ENCODE measurements at regions not wholly inside any gene's neighbourhood (a gene's known extent, or its start where the extent isn't known, plus 50 kb on each side); places are given as distances from the start of the nearest gene placed in this dataset.

DNA sequence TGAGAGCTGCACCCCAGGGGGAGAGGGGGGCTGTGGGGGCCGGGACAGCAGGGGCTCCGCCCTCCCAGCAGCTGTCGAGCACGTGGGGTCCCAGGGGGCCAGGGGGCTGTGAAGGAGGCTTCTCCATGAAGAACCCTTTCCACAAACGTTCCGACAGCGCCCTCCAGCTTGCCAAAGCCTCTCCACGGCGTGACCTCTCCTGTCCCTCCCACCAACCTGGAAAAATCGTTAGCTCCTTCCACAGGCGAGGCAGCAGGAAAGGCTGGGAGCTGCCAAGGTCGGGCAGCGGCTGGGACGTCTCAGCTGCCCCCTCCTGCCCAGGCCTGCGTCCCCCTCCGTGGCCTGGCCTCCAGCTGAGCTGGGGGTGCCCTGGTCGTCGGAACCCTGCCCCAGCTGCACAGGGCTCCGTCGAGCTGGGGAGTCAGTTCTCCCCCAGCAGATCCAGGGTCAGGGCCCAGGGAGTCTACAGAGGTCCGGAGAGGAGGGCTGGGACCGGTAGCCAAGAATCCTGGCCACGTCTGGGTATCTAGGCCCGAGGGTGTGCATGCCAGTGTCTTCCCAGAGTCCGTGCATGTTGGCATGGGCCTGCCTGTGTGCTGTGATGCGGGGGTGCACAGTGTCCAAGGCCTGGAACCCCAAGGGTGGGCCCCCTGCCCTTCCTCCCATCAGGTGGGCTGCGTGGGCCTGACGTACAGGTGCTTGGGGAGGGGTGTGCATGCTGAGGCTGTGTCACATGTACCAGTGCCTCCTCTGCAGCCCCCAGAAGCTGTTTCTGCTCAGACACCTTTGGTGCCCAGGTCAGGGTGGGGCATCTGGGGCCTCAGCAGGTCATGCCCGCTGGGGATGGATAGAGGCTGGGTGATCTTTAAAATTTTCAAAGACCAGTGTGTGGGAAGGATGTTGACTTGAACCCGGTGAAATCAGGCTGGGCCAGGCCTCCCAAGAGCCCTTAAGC, 66.5 kb downstream of the UNCX start:
- TF ChIP-seq, protein P1, sequence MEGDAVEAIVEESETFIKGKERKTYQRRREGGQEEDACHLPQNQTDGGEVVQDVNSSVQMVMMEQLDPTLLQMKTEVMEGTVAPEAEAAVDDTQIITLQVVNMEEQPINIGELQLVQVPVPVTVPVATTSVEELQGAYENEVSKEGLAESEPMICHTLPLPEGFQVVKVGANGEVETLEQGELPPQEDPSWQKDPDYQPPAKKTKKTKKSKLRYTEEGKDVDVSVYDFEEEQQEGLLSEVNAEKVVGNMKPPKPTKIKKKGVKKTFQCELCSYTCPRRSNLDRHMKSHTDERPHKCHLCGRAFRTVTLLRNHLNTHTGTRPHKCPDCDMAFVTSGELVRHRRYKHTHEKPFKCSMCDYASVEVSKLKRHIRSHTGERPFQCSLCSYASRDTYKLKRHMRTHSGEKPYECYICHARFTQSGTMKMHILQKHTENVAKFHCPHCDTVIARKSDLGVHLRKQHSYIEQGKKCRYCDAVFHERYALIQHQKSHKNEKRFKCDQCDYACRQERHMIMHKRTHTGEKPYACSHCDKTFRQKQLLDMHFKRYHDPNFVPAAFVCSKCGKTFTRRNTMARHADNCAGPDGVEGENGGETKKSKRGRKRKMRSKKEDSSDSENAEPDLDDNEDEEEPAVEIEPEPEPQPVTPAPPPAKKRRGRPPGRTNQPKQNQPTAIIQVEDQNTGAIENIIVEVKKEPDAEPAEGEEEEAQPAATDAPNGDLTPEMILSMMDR (IDR thresholded peaks at IDR 0.05; ENCODE audit: borderline replicate concordance): no peak
- H3K4me3 ChIP-seq: no peak overlapping the region
- no peaks in the 10 kb centered on the region for H3K36me3 ChIP-seq
- H3K27me3 ChIP-seq (ENCODE audit: low read depth): peaks cover 82% of the 10 kb centered on the region
- H3K9me3 ChIP-seq (replicated peaks): no peaks in the 10 kb centered on the region
- DNase-seq: no peak
- H3K4me1 ChIP-seq: no peaks in the 10 kb centered on the region
- H3K27ac ChIP-seq (replicated peaks): no peak overlapping the region
- intact Hi-C loops (cut with micrococcal nuclease): no loop called here

DNA sequence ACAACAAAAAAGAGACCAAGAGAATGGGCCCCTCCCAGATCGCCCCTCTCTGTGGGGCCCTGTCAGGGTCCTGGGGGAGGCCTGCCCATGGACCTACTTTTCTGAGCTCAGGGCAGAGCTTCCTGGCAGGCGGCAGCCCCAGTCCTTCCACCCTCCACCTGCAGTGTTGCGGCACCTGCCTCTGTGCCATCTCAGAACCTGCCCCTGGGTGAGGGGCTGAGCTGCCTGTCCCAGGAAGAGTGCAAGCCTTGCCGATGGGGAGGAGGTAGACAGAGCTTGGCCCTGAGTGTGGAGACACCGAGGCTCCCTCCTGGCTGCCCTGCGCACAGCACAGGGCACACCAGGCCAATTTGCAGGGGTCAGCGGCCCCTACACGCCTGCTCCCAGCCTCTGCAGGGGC, 67.5 kb downstream of the UNCX start:
- H3K36me3 ChIP-seq: no peaks in the 10 kb centered on the region
- no peak for DNase-seq
- H3K4me1 ChIP-seq: no peaks in the 10 kb centered on the region
- H3K4me3 ChIP-seq: no peak overlapping the region
- no peak overlapping the region for H3K27ac ChIP-seq (replicated peaks)
- intact Hi-C loops (cut with micrococcal nuclease): no loop called here
- H3K27me3 ChIP-seq (ENCODE audit: low read depth): peaks cover 79% of the 10 kb centered on the region
- H3K9me3 ChIP-seq (replicated peaks): no peaks in the 10 kb centered on the region
- TF ChIP-seq, protein P1 (IDR thresholded peaks at IDR 0.05; ENCODE audit: borderline replicate concordance): no peak

DNA sequence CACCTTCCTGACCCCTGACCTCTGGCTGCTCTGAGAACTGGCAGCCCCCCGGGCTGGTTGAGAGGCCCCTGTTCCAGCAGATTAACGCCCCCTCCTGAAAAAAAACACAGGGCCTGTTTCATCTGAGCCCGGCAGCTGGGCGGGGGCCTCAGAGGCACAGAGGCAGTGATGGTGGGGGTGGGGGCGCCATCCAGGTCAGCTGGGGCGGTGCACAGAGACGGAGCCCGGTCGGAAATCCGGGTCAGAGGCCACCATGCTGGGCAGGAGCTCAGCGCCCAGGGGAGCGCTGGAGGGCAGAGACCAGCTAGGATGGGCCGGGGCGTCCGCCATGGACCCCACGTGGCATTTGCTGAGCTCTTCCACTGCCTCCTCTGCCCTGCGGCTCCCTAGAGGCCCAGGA, 68.0 kb downstream of the UNCX start:
- TF ChIP-seq, protein P1 (IDR thresholded peaks at IDR 0.05; ENCODE audit: borderline replicate concordance): no peak
- Histone ChIP-seq H3K27me3 (ENCODE audit: low read depth) (peaks cover 76% of the 10 kb centered on the region), H3K4me1 (no peaks in the 10 kb centered on the region), H3K4me3 (no peak overlapping the region), H3K27ac (replicated peaks) (no peak overlapping the region), H3K36me3 (no peaks in the 10 kb centered on the region), H3K9me3 (replicated peaks) (no peaks in the 10 kb centered on the region)
- intact Hi-C loops (cut with micrococcal nuclease): no loop called here
- DNase-seq: no peak

DNA sequence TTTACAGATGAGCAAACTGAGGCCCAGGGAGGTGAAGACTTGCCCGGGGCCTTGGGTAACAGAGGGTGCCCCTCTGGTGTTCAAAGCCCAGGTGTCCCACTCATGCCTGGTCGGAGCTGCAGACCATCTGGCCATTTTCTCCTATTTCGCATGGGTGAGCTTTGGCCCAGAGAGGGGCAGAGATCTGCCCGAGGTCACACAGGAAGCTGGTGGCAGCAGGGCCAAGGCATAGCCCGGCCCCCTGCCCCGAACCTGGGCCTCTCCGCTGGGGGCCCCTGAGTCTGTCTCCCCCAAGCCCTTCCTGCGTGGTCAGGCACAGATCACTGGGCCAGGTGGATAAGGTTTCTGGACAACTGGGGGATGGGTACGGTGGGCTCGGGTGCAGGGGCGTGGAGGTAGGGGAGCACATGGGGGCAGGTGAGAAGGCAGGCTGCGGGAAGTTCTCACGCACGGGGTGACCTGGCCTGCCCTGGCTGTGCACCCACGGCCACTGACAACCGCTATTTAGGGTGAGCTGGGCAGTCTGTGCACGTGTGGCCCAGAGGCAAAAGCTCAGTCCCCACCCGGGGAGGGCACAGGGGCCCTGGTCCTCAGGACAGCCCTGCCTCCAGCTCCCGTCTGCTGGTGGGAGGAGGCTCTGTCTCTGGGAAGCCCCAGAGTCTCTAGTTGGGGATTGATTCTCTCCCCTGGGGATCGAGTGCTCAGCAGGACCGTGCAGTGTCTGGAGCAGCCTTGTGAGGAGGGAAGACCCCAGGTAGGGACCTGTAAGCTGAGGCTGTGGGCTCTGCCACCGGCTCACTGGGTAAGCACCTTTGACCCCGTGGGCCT, 68.6 kb downstream of the UNCX start:
- TF ChIP-seq, protein P1 (IDR thresholded peaks at IDR 0.05; ENCODE audit: borderline replicate concordance): no peak
- Histone ChIP-seq H3K27ac (replicated peaks) (no peak overlapping the region), H3K27me3 (ENCODE audit: low read depth) (peaks cover 70% of the 10 kb centered on the region), H3K9me3 (replicated peaks) (no peaks in the 10 kb centered on the region), H3K4me1 (no peaks in the 10 kb centered on the region), H3K4me3 (no peak overlapping the region), H3K36me3 (no peaks in the 10 kb centered on the region)
- intact Hi-C loops (cut with micrococcal nuclease): no loop called here
- no peak for DNase-seq

DNA sequence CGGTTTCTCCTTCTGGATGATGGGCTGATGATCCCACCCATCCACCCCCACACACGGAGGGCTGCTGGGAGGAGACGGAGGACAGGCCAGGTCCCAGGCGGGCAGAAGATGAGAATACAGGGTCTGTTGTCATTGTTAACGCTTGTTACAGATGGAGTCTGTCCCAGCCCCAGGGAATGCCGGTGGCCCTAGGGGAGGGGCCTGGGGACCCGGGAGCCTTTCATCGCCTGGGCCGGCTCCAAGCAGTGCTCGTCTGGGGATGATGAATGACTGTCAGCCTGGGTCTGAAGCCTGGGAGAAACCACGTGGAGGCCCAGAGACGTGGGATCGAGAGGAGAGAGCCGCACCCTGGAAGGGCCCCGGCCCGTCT, 69.2 kb downstream of the UNCX start:
- TF ChIP-seq, protein P1 (IDR thresholded peaks at IDR 0.05; ENCODE audit: borderline replicate concordance): no peak
- Histone ChIP-seq H3K4me3 (no peak overlapping the region), H3K36me3 (no peaks in the 10 kb centered on the region), H3K9me3 (replicated peaks) (no peaks in the 10 kb centered on the region), H3K4me1 (no peaks in the 10 kb centered on the region), H3K27me3 (ENCODE audit: low read depth) (peaks cover 68% of the 10 kb centered on the region), H3K27ac (replicated peaks) (no peak overlapping the region)
- intact Hi-C loops (cut with micrococcal nuclease): no loop called here
- DNase-seq: no peak
